ENCODE measurements at regions not wholly inside any gene's neighbourhood (a gene's known extent, or its start where the extent isn't known, plus 50 kb on each side); places are given as distances from the start of the nearest gene placed in this dataset.

- no peak for TF ChIP-seq PATZ1 (CRISPR knock-in tag; IDR thresholded peaks at IDR 0.05; ENCODE audit: borderline replicate concordance)
- TF ChIP-seq TSHZ2 (CRISPR knock-in tag; IDR thresholded peaks at IDR 0.05) = no peak
These were observed 248.8 kb upstream of the NSMCE3 start for GRCh38 chr15:29518442-29518841.

All from SK-N-SH treated with all-trans-retinoic acid at 6 μM for 48 hours (cell line).